ENCODE measurements at regions not wholly inside any gene's neighbourhood (a gene's known extent, or its start where the extent isn't known, plus 50 kb on each side); places are given as distances from the start of the nearest gene placed in this dataset.

- no peak for DNase-seq
Observed at GRCh38 chr10:3016016-3016415, 51.3 kb upstream of the PFKP start.

GRCh38 chr10:3014968-3015367, 52.4 kb upstream of the PFKP start:
- DNase-seq: no peak

DNA sequence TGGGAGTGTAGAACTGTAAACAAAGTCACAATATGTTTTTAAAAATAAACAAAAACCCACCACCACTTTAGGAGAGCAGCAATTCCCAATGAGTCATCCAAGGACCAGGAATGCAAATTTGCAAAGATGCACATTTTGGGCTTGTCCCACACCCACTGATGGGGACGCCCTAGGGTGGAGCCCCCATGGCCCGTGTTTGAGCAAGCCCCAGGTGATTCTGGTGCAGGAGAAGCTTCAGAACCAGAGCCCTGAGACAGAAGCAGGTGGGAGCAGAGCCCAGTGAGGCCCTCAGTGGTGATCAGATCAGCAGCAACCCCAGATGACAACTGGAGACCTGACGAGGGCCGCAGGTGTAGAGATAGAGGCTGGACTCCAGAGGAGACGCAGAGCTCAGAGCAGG, 55.1 kb upstream of the PFKP start:
- no peak for DNase-seq

DNA sequence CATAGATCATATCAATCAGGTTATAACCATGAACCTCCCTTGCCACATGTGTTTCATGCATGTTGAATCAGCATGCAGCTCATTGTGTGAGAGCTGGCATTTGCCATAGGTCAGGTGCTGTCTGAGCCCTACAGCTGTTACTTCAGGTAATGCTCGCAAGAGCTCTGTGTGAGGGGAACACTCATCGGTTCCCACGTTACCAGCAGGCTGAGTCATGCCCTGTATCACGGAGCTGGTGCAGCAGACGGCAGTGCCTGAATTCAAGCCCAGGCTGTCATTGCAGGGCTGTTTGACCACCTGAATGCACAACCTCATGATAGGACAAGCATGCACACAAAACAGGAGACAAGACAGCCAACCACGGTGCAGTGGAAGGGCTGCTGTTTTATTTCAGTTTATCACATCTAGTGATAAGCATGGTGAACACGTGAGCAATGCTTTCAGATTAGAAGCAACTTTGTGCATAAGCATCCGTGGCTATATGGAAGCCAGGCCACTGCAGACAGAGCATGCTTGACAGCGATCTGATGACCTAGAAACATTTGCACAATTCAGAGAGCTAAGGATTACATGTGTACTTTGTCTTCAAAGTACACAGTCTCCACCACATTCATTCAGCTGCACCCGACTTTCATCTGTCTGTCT, 56.4 kb upstream of the PFKP start:
- no peak for DNase-seq

GRCh38 chr10:3010334-3010733, 57.0 kb upstream of the PFKP start:
- DNase-seq: no peak

DNA sequence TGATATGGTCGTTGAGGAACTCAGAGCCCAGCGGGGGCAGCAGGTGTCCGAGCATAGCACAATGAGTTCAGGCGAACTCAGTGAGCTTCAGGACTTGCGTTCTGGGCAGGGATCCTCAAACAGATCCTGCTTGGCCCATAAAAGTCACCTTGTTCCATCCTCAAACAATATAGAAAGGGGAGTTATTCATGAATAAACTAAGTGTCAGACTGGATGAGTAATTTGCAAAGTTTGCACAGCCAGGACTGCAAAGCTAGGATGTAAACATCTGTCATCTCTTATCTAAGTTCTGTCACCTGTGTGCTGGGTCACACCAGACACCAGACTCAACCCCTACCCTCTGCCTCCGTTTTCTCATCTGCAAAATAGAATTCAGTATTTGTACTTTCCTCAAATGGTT, 58.0 kb upstream of the PFKP start:
- DNase-seq: no peak

DNA sequence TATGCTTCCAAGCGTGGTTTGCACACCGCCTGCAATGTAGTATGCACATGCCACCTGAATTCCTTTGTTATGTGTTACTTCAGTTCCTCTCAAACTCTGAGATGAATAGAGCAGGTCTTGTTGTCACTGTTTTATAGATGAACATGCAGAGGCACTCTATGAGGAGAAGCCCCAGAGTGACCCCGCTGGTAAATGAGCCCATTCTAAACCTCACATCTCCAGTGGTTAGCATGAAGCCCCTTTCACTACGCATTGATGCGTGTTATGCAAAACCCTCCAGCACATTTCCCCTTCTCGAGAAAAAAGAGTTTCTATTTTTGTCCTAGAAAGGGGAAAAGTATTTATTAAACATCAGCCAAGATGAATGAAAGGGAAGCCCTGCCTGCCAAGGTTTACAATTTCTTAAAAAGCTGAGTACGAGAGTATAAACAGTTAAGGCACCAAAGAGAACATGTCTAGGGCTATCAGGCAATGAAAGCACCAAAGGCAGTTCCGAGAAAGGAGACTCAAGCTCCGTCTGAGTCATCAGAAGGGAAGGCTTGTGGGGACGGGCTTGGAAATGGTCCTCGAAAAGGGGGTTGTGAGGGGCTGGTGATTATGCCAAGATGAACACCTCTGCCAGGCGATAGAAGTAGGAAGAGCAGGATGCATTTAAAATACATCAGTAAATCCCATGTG, 58.7 kb upstream of the PFKP start:
- no peak for DNase-seq

- no peak for DNase-seq
Observed at GRCh38 chr10:3006607-3007006, 60.7 kb upstream of the PFKP start.

GRCh38 chr10:3006093-3006492, 61.3 kb upstream of the PFKP start:
- no peak for DNase-seq

- no peak for DNase-seq
Observed at GRCh38 chr10:3002304-3002703, 65.0 kb upstream of the PFKP start.

DNA sequence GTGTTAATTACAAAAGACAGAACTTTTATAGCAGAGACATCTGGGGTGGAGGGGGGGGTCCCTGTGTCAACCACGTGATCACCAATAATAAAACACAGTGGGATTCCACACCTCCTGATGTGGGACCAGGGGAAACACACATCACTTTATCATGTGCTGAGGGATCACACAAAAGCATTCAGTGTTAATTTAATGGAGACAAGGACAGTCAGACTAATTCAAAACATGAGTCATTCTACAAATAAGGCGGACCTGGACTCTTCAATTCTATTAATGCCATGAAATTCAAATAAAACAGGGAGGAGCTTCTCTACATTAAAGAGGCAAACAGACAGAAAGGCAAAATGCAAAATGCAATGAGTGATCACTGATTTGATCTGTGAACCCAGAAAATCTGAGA, 67.3 kb upstream of the PFKP start:
- DNase-seq: no peak

DNA sequence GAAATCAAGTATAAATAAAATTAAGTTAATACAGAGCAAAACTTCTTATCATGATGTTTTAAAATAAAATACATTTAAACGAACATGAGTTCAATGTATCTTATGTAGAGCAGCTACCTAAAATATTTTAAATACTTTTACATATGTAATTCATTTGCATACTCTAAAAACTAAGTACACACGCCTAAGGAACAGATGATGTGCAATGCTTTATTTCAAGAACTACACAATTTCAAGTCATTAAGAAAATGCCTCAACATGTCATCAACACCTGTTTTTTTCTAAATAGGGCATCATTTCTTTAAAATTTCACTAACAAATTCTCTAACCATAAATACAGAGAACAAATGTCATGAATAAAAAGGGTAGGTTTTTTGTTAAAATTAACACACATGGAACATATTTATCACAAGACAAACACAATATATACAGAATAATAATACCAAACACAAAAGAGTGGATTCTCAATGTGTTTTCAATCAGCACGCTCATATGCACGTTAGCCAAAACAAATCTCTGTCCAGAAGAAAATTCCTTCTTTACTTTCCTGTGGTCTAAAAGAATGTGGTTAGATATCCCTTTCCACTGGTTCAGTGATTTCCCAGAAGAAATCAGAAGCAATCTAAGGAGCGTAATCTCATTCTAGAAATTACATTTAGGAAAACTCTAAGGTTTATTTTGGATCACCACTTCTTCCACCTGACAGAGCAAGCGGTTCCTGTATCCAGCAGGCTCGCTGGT, 73.0 kb upstream of the PFKP start:
- no peak for DNase-seq

DNA sequence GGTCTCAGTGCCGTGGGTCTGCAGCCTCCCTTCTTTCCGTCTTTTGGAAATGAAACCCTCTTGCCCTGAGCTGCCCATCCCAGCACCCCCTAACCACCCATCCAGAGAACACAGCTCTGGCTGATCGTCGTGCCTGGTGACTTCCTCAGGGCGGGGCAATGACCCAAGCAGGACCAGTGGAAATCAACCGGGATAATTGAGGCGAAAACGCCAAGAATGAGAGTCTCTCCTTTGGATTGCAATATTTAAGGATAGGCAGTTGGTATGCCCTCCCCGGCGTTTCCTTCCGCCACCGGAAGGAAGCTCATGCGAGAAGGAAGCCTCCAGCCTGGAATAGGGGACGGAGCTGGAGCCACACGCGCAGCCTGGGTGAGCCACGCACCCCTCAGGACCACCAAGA, 73.7 kb upstream of the PFKP start:
- no peak for DNase-seq

DNA sequence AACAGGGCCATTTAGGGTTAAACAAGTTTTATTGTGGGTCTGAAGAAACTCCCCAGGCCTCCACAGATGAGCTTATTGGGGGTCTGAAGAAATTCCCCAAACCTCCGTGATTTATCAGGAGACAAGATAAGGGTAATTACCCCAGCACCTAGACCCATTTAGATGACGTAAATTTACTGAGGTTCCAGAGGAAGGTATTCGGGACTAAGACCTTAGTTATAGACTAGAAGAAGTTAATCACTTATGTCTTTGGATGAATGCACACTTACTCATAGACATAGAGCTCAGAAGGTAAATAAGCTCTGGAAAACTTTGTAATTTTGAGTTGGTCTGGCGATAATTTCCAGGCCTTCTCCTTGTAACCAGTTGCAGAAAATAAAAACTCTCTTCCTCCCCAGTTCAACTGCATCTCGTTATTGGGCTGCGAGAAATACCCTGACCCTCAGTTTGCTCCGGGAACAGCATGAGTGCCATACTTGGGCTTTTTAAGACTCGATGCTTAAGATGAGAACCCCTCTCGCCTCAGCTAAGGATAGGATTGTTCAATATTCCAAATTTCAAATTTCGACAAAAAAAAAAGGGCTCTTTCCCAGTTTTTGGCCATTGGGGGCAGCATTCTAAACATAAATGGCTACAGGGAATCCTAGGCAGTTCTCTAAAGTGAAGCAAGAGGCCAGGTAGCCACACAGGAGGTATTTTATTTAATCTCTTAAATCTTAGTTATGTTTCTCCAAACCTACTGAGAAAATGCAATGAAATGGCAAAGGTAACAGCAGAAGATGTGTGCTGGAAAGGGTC, 74.7 kb upstream of the PFKP start:
- DNase-seq: no peak

- no peak for DNase-seq
Observed at GRCh38 chr10:2990764-2991163, 76.6 kb upstream of the PFKP start.

GRCh38 chr10:2989292-2989947, 77.9 kb upstream of the PFKP start:
- DNase-seq: no peak

- no peak for DNase-seq
Observed at GRCh38 chr10:2987185-2987768, 80.1 kb upstream of the PFKP start.

- DNase-seq: no peak
Observed at GRCh38 chr10:2986391-2986801, 81.0 kb upstream of the PFKP start.

DNA sequence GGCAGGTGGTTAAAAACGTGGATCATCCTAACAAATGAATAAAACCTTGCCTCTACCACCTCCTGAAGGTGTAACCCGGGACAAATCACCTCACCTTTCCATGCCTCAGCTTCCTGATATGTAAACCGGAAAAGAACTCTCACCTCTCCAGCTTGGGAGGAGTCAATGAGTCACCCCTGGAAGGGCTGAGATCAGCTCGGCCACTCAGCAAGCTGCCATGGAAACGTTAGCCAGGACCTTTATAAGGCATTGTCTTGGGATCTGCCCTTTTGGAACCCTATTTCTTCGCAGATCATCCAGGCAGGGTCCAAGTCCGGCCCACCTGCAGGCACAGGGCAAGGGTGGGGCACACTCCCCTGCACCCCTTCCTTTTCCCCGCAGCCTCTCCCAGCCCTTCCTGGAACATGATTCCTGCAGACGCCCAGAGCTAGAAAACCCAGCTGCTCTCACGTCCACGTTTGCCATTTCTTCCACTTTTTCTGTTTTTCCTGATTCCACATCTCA, 81.6 kb upstream of the PFKP start:
- DNase-seq: peak; percentile 25

DNA sequence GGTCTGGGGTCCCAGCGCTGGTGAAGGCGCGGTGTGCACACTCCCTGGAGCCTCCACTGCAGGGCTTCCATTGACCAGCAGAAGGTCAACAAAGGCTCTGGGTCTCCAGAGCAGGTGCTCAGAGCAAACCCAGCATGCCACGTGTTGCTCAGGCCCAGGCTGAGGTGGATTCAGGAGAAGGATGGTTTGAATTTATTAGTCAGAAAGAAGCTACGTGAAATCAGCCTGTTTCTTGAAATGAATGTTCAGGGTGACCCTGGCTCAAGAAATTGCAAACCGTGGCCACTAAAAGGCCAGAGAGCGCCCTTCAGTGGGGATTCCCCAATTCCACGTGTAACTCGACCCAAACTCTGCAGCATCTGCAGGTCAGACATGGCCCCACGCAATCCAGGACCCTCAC, 82.7 kb upstream of the PFKP start:
- DNase-seq: no peak

DNA sequence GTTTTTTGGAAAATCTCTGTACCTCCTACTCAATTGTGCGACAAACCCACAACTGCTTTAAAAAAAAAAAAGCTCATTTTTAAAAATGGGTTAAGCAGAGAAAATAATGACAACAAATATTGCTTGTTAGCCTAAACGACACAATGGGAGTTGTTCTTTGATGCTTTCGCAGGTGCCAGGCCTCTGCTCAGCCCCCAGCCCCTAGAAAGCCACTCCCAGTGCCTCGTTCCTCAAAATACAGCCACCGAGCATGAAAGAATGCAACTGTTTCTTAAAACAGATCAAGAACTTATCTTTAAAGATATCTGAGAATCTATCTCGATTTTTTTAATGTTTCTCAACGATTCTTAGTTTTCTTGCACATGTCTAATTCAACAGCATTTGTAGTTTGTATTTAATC, 85.2 kb upstream of the PFKP start:
- DNase-seq: no peak

- DNase-seq: no peak
Observed at GRCh38 chr10:2981361-2981801, 86.0 kb upstream of the PFKP start.
